ENCODE measurements at regions not wholly inside any gene's neighbourhood (a gene's known extent, or its start where the extent isn't known, plus 50 kb on each side); places are given as distances from the start of the nearest gene placed in this dataset.

DNA sequence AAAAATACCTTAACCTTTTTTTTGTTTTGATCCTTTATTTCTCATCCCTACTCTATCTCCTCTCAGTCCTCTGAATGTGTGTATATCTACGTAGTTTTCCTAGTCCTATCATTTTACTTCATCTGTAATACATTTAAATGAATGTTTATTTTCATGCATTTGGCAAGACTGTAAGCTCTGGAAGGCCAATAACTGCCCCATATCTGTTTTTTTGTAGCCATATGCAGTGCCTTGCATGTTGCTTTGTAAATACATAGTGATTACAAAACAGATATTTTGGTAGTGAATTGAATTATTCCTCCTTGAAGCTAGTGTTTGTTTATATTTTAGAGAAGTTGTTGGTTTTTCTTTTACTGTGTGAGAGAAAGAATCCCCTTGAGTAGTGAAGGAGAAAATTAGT, 450.2 kb downstream of the PCDH18 start:
- CTCF ChIA-PET = no interaction called here
- no peak for DNase-seq

More for the DNA sequence above, 450.2 kb downstream of the PCDH18 start:
- WGBS, 2 experiments (ENCODE audit: extremely low coverage in 2 of 2, insufficient read length in 1 of 2) = no CpG with 5 or more reads among the region's 1 CpG
- Histone ChIP-seq H3K14ac (replicated peaks; ENCODE audit: low read depth, low read length) (no peak overlapping the region), H2AK5ac (ENCODE audit: low read depth, low read length) (no peak overlapping the region), H4K91ac (ENCODE audit: insufficient read depth, low read depth, low read length) (no peak overlapping the region), H2BK20ac (ENCODE audit: low read depth, low read length) (no peak overlapping the region), H4K8ac (ENCODE audit: low read depth in 2 of 2, low read length in 2 of 2) (no peak overlapping the region), H3K9ac (ENCODE audit: low read depth, low read length) (no peak overlapping the region), H2BK120ac (ENCODE audit: low read depth, low read length) (no peak overlapping the region), H3K56ac (ENCODE audit: extremely low read depth, insufficient read depth, low read length) (no peak overlapping the region), H3K23ac (ENCODE audit: low read depth, low read length) (no peak overlapping the region), H2BK15ac (ENCODE audit: low read depth, low read length) (no peak overlapping the region), H3K4me2 (ENCODE audit: low read depth, low read length) (no peak overlapping the region), H3K4me1 (ENCODE audit: control insufficient read depth, insufficient read depth, low read length) (no peaks in the 10 kb centered on the region), H3K79me1 (ENCODE audit: low read depth in 1 of 2, low read length in 2 of 2) (no peaks in the 10 kb centered on the region), H3K4ac (ENCODE audit: low read depth, low read length) (no peak overlapping the region), H4K20me1 (ENCODE audit: insufficient read depth, low read length) (no peaks in the 10 kb centered on the region), H3K4me3 (ENCODE audit: insufficient read depth, low read depth, low read length) (no peak overlapping the region), H3K27me3 (ENCODE audit: control insufficient read depth, insufficient read depth, low read length) (no peaks in the 10 kb centered on the region), H2AK9ac (replicated peaks; ENCODE audit: low read depth, low read length, poor library complexity) (no peak overlapping the region), H3K9me3 (ENCODE audit: control insufficient read depth, insufficient read depth, low read length) (no peaks in the 10 kb centered on the region), H3K9me1 (ENCODE audit: insufficient read depth, low read length) (no peaks in the 10 kb centered on the region), H2BK5ac (ENCODE audit: low read depth, low read length, poor library complexity, severe bottlenecking) (no peak overlapping the region), H4K5ac (ENCODE audit: low read depth, low read length) (no peak overlapping the region), H3K18ac (ENCODE audit: low read depth, low read length) (no peak overlapping the region), H3K36me3 (ENCODE audit: control insufficient read depth, insufficient read depth, low read length) (no peaks in the 10 kb centered on the region), H2AFZ (replicated peaks; ENCODE audit: low read length, poor library complexity) (no peak overlapping the region), H3K27ac (ENCODE audit: insufficient read depth, low read length) (no peak overlapping the region)
- TF ChIP-seq CEBPB (IDR thresholded peaks at IDR 0.05; ENCODE audit: low read depth, low read length) (no peak), BHLHE40 (IDR thresholded peaks at IDR 0.05; ENCODE audit: low read depth, low read length) (no peak), RFX5 (IDR thresholded peaks at IDR 0.05; ENCODE audit: low read depth, low read length) (no peak), FOS (IDR thresholded peaks at IDR 0.05; ENCODE audit: low read depth, low read length) (no peak), CTCF (conservative IDR thresholded peaks at IDR 0.05; ENCODE audit: low read depth, low read length) (no peak), CHD1 (IDR thresholded peaks at IDR 0.05; ENCODE audit: low read depth, low read length) (no peak), NFE2L2 (IDR thresholded peaks at IDR 0.05; ENCODE audit: low read depth, low read length) (no peak), MAFK (IDR thresholded peaks at IDR 0.05; ENCODE audit: low read depth, low read length) (no peak)
- BruUV-seq (replicated peaks) = no TSS peak
- in situ Hi-C loops (cut with MboI; ENCODE audit: low sequenced_read_pairs) (no loop called here), dilution Hi-C loops (cut with HindIII; ENCODE audit: low sequenced_read_pairs, unreplicated experiment) (no loop called here), intact Hi-C loops (cut with micrococcal nuclease) (no loop called here)
- peak; percentile 46 for ATAC-seq (ENCODE audit: low read depth)
- POLR2A ChIA-PET (ENCODE audit: unreplicated experiment) = no interaction called here

Data from IMR-90 (cell line).